Stimulated activated naive CD4-positive, alpha-beta T cell (primary cell): ENCODE measurements at regions not wholly inside any gene's neighbourhood (a gene's known extent, or its start where the extent isn't known, plus 50 kb on each side); places are given as distances from the start of the nearest gene placed in this dataset.
"Not testable (repeated sequence)": the region's sequence is repeated elsewhere in the genome, so short reads cannot be mapped to it uniquely, and the experiment has no call there.

Experiments used
- DNase-seq, 6 experiments: peaks; one replicate each; lab custom pipeline; 2025; lab: John Stamatoyannopoulos, UW

GRCh38 chr4:141346144-141346543 lies 125.4 kb downstream of the ZNF330 start:
- DNase-seq, result no peak

GRCh38 chr4:141347684-141348083 lies 127.0 kb downstream of the ZNF330 start:
- no peak for DNase-seq

GRCh38 chr4:141348125-141348524 lies 127.4 kb downstream of the ZNF330 start:
- DNase-seq, result no peak

- no peak for DNase-seq
Observed at GRCh38 chr4:141348573-141348972, 127.9 kb downstream of the ZNF330 start.

- no peak for DNase-seq
Observed at GRCh38 chr4:141349236-141349635, 128.5 kb downstream of the ZNF330 start.

- no peak for DNase-seq
Observed at GRCh38 chr4:141350122-141350905, 129.6 kb downstream of the ZNF330 start.

GRCh38 chr4:141352331-141352730 lies 131.6 kb downstream of the ZNF330 start:
- no peak for DNase-seq

GRCh38 chr4:141352909-141353525 lies 132.3 kb downstream of the ZNF330 start:
- no peak for DNase-seq

GRCh38 chr4:141356321-141356962 lies 135.7 kb downstream of the ZNF330 start:
- DNase-seq, result no peak

- DNase-seq, result no peak
Observed at GRCh38 chr4:141356963-141357335, 136.3 kb downstream of the ZNF330 start.

- not testable (repeated sequence) for DNase-seq
Observed at GRCh38 chr4:141368241-141368640, 147.5 kb downstream of the ZNF330 start.

GRCh38 chr4:141371206-141371605 lies 150.5 kb downstream of the ZNF330 start:
- no peak for DNase-seq

- no peak for DNase-seq
Observed at GRCh38 chr4:141375855-141376254, 155.2 kb downstream of the ZNF330 start.

- DNase-seq, result no peak
Observed at GRCh38 chr4:141376769-141377168, 156.1 kb downstream of the ZNF330 start.

- DNase-seq, result no peak
Observed at GRCh38 chr4:141387299-141387698, 166.6 kb downstream of the ZNF330 start.

- DNase-seq, result no peak
Observed at GRCh38 chr4:141388481-141388880, 167.8 kb downstream of the ZNF330 start.

GRCh38 chr4:141389649-141390048 lies 169.0 kb downstream of the ZNF330 start:
- no peak for DNase-seq

GRCh38 chr4:141390571-141390970 lies 169.9 kb downstream of the ZNF330 start:
- no peak for DNase-seq

GRCh38 chr4:141391293-141391692 lies 170.6 kb downstream of the ZNF330 start:
- DNase-seq, result no peak

- no peak for DNase-seq
Observed at GRCh38 chr4:141391771-141392170, 171.1 kb downstream of the ZNF330 start.

GRCh38 chr4:141395246-141395830 lies 174.6 kb downstream of the ZNF330 start:
- DNase-seq, result no peak

GRCh38 chr4:141395919-141396318 lies 175.2 kb downstream of the ZNF330 start:
- no peak for DNase-seq

- DNase-seq, result no peak
Observed at GRCh38 chr4:141402712-141403111, 182.0 kb downstream of the ZNF330 start.
